PFSK-1 (cell line): ENCODE measurements at regions not wholly inside any gene's neighbourhood (a gene's known extent, or its start where the extent isn't known, plus 50 kb on each side); places are given as distances from the start of the nearest gene placed in this dataset.
A peak's percentile ranks its signal among the peaks of the same experiment; 100 is the strongest.

ENCODE experiments used
- FOXP2 ChIP-seq: optimal IDR thresholded peaks from 2 replicates; pipeline ENCODE3; 2011; ENCODE audit warnings: borderline replicate concordance, control low read depth, inconsistent platforms; ENCODE audit not compliant: insufficient read depth; ENCODE audit errors: extremely low read length, extremely low read depth
- POLR2AphosphoS5 ChIP-seq: IDR thresholded peaks from 2 replicates; pipeline ENCODE4 v1.6.1; 2012; ENCODE audit warnings: low read depth, mild to moderate bottlenecking, control low read depth, low read length, moderate library complexity
- REST ChIP-seq, 2 experiments: IDR thresholded peaks; 2 replicates each; pipeline versions ENCODE4 v1.6.1 to v1.8.0; 2011 to 2012; ENCODE audit warnings: low read depth in 2 of 2, low read length in 2 of 2, control low read depth in 1 of 2, inconsistent platforms in 1 of 2, mild to moderate bottlenecking in 1 of 2, moderate library complexity in 1 of 2; ENCODE audit not compliant: insufficient read depth in 1 of 2
- SIN3A ChIP-seq: IDR thresholded peaks from 2 replicates; pipeline ENCODE4 v1.6.1; 2012; ENCODE audit warnings: mild to moderate bottlenecking, low read length, moderate library complexity, borderline replicate concordance; ENCODE audit not compliant: insufficient read depth
- TAF1 ChIP-seq: IDR thresholded peaks from 2 replicates; pipeline ENCODE4 v1.6.1; 2012; ENCODE audit warnings: low read length, control low read depth, borderline replicate concordance; ENCODE audit not compliant: insufficient read depth

GRCh38 chr2:160652236-160652635 lies 158.6 kb upstream of the RBMS1 start:
- no peak for TF ChIP-seq SIN3A

GRCh38 chr2:160657196-160657595 lies 163.6 kb upstream of the RBMS1 start:
- TF ChIP-seq POLR2AphosphoS5 (no peak), TAF1 (peak; percentile 27; the same call in 1 of the 2 replicates), REST (IDR thresholded peaks at IDR 0.05; ENCODE audit: insufficient read depth in 1 of 2, low read depth in 2 of 2, low read length in 2 of 2) (no peak), FOXP2 (no peak), SIN3A (peak; percentile 36; the same call in 1 of the 2 replicates)

- no peak for TF ChIP-seq FOXP2
- no peak for TF ChIP-seq SIN3A
- TF ChIP-seq POLR2AphosphoS5, result no peak
- TF ChIP-seq REST (IDR thresholded peaks at IDR 0.05; ENCODE audit: insufficient read depth in 1 of 2, low read depth in 2 of 2, low read length in 2 of 2), result no peak
- no peak for TF ChIP-seq TAF1
Measured at GRCh38 chr2:160658851-160659250, 165.2 kb upstream of the RBMS1 start.

- TF ChIP-seq TAF1 (no peak), FOXP2 (no peak), REST (IDR thresholded peaks at IDR 0.05; ENCODE audit: insufficient read depth in 1 of 2, low read depth in 2 of 2, low read length in 2 of 2) (no peak), SIN3A (no peak), POLR2AphosphoS5 (no peak)
Measured at GRCh38 chr2:160660741-160661140, 167.1 kb upstream of the RBMS1 start.

- TF ChIP-seq REST (IDR thresholded peaks at IDR 0.05; ENCODE audit: insufficient read depth in 1 of 2, low read depth in 2 of 2, low read length in 2 of 2) (no peak), FOXP2 (no peak), POLR2AphosphoS5 (no peak), TAF1 (no peak), SIN3A (no peak)
Measured at GRCh38 chr2:160664603-160665140, 171.1 kb upstream of the RBMS1 start.
